Neural progenitor cell (in vitro differentiated cells): ENCODE measurements at regions not wholly inside any gene's neighbourhood (a gene's known extent, or its start where the extent isn't known, plus 50 kb on each side); places are given as distances from the start of the nearest gene placed in this dataset.

Source experiments
- EZH2 ChIP-seq: fragments of 200-600 bp; sonication (generic); IDR thresholded peaks from 2 replicates; pipeline ENCODE4 v1.6.1; 2017; ENCODE audit warnings: antibody characterized with exemption, mild to moderate bottlenecking, moderate library complexity
- EZH2phosphoT487 ChIP-seq: fragments of 200-600 bp; sonication (generic); IDR thresholded peaks from 2 replicates; pipeline ENCODE4 v1.6.1; 2017; ENCODE audit warnings: antibody characterized with exemption
- TF ChIP-seq, protein P1 (sequence below): fragments of 200-600 bp; sonication (generic); IDR thresholded peaks from 2 replicates; pipeline ENCODE4 v1.5.1; 2017; ENCODE audit warnings: antibody characterized with exemption, mild to moderate bottlenecking

DNA sequence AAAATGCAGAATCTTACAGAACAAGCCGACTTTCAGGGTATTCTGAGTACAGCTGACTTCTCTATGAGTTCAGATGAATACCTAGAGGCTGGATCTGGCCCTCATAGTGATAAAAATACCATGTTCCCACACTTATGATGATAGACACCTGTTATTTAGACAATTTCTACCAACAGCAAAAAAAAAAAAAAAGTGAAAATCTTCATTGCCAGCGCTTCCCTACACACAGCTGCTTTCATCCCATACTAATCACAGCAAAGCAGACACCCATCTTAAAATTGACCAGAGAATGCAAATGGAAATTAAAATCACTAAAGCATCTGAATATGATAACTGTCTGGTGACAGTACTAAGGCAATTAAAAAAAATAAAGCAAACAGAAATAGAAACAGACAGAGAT, 132.1 kb upstream of the ADGRL3 start:
- TF ChIP-seq, protein P1, sequence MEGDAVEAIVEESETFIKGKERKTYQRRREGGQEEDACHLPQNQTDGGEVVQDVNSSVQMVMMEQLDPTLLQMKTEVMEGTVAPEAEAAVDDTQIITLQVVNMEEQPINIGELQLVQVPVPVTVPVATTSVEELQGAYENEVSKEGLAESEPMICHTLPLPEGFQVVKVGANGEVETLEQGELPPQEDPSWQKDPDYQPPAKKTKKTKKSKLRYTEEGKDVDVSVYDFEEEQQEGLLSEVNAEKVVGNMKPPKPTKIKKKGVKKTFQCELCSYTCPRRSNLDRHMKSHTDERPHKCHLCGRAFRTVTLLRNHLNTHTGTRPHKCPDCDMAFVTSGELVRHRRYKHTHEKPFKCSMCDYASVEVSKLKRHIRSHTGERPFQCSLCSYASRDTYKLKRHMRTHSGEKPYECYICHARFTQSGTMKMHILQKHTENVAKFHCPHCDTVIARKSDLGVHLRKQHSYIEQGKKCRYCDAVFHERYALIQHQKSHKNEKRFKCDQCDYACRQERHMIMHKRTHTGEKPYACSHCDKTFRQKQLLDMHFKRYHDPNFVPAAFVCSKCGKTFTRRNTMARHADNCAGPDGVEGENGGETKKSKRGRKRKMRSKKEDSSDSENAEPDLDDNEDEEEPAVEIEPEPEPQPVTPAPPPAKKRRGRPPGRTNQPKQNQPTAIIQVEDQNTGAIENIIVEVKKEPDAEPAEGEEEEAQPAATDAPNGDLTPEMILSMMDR: no peak
- no peak for TF ChIP-seq EZH2
- TF ChIP-seq EZH2phosphoT487: no peak
